ENCODE measurements at regions not wholly inside any gene's neighbourhood (a gene's known extent, or its start where the extent isn't known, plus 50 kb on each side); places are given as distances from the start of the nearest gene placed in this dataset.

DNA sequence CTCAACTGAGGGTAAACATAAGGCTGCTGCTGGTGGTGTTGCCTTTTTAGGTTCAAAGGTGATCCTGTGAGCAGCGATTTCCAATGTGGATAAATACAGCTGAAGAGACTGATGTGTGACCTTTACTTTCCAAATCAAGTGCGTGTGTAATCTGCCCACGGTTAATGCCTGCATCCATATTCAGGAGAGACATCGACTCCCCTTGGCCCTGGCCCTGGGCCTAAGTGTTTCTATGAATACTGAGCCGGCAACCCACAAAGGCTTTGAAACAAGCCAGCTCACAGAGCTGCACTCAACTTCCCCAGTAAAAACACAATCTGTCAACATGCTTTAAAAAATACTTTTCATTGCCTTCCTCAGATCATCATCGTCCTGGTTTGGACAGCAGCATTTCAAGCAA lies 1026.6 kb downstream of the TMEM182 start:
- in situ Hi-C loops (cut with HindIII; ENCODE audit: low pct_unique_long_range_greater_than_20kb, low sequenced_read_pairs): no loop called here
- DNase-seq (ENCODE audit: low read depth in 1 of 2, low spot score in 1 of 2): no peak

DNA sequence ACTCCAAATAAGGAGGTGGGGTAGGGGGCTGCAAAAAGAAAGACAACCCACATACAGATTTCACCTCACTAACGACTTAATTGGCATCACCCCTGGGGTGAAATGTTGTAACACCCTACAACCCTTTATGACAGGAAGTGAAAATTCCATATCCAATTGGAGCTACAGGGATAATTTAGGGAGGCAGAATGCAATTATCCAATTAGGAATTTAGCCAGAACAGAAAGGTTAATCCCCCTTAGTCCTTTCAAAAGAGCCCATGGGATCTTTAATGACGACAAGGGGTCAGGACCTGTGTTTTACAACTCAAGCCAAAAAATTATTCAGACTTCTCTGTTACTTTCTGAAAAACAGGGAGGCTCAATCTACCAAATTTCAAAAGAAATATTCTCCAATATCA lies 1027.1 kb downstream of the TMEM182 start:
- TF ChIP-seq JUND (IDR thresholded peaks at IDR 0.05; ENCODE audit: low read depth): no peak
- in situ Hi-C loops (cut with HindIII; ENCODE audit: low pct_unique_long_range_greater_than_20kb, low sequenced_read_pairs): no loop called here
- DNase-seq (ENCODE audit: low read depth in 1 of 2, low spot score in 1 of 2): no peak

More for the DNA sequence above, 1026.6 kb downstream of the TMEM182 start:
- no peak for TF ChIP-seq JUND (IDR thresholded peaks at IDR 0.05; ENCODE audit: low read depth)

DNA sequence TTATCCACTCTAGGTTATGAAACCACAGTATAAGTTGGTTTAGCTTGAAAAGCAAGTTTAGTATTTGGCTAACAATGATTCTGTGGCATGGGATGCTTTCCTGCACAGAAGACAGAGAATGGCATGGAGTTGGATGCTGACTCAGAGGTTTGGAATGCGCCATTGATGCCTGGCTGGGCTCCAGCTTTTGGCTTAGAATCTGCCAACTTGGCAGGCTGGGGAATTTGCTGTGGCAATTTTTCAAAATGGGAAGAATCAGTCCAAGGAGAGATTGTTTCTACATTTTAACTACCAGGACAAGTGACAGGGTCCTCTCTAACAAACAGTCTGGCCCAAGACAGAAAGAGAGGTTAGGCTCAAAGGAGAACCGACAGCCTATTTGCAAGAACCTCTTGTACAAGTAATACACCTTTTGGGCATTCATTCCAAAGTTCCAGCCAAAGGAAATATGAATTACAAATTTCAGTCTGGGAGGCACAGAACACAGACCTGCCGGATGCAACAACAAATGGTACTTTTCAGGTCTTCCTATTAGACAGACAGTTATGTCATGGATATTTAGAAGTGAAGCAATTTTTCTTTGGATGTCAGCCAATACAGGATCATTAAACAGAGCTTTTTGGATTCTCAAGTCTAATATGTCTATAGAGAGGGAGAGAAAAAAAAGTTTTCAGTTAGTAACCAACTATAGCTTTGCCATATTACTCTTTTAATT lies 1027.7 kb downstream of the TMEM182 start:
- peak in 1 of 2 experiments; percentile 79 for DNase-seq (ENCODE audit: low read depth in 1 of 2, low spot score in 1 of 2)
- peak; percentile 44; the same call in 1 of the 2 replicates for TF ChIP-seq JUND (IDR thresholded peaks at IDR 0.05; ENCODE audit: low read depth)

DNA sequence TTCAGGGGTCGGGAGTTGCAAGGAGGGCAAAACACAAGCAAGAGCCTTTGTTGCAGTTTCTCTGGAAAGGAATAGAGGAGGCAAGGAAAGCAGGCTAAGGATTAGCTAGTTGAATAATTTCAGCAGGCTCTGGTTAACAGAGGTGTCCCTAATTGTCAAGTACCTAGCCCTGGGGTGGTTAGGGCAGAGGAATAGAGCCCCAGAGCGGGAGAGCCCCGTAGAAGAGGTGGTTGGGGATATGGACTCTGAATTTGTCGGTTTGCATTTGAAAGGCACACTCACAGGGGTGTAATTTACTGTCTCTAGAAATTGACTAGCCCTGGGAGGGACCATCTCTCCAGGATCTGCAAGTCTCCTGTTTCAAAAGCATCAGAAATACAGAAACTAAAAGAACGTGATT lies 1030.2 kb downstream of the TMEM182 start:
- in situ Hi-C loops (cut with HindIII; ENCODE audit: low pct_unique_long_range_greater_than_20kb, low sequenced_read_pairs): no loop called here
- no peak for TF ChIP-seq JUND (IDR thresholded peaks at IDR 0.05; ENCODE audit: low read depth)
- no peak for DNase-seq (ENCODE audit: low read depth in 1 of 2, low spot score in 1 of 2)

More for the DNA sequence above, 1027.7 kb downstream of the TMEM182 start:
- in situ Hi-C loops (cut with HindIII; ENCODE audit: low pct_unique_long_range_greater_than_20kb, low sequenced_read_pairs): no loop called here

DNA sequence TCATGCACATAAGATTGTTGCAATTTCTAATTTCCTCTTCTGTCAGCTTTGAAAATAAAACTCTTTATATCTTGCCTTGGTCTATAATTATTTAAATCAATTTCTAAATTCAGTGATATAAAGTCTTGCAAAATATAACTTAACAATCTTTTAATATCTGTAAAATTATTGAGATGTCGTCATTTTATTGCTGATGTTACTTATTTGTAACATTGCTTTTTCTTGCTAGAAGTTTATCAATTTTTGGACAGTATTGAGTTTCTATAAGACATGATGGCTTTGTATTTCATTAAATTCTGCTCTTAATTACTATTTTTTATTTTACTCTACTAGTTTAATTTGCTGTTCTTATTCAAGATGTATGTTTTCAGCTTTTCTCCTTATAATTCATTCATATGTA lies 1036.5 kb downstream of the TMEM182 start:
- DNase-seq (ENCODE audit: low read depth in 1 of 2, low spot score in 1 of 2): no peak
- in situ Hi-C loops (cut with HindIII; ENCODE audit: low pct_unique_long_range_greater_than_20kb, low sequenced_read_pairs): no loop called here
- TF ChIP-seq JUND (IDR thresholded peaks at IDR 0.05; ENCODE audit: low read depth): no peak

DNA sequence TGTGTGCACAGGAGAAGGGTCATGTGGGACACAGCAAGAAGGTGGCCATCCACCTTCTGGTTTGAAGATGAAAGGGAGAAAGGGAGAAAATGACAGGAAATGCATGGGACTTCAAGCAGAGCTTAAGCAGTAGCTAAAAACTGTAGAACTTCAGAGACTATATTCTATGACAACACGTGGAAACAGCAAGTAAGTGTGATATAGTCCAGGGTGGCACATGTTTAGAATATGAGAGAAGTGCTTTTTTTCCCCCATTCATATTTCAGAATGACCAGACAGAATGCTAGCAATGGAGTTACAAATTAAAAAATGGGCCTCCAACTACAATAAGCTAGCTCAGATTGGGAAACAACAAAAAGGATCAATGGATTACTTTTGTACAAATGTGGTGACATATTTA lies 1042.2 kb downstream of the TMEM182 start:
- in situ Hi-C loops (cut with HindIII; ENCODE audit: low pct_unique_long_range_greater_than_20kb, low sequenced_read_pairs): no loop called here
- no peak for TF ChIP-seq JUND (IDR thresholded peaks at IDR 0.05; ENCODE audit: low read depth)
- DNase-seq (ENCODE audit: low read depth in 1 of 2, low spot score in 1 of 2): no peak

DNA sequence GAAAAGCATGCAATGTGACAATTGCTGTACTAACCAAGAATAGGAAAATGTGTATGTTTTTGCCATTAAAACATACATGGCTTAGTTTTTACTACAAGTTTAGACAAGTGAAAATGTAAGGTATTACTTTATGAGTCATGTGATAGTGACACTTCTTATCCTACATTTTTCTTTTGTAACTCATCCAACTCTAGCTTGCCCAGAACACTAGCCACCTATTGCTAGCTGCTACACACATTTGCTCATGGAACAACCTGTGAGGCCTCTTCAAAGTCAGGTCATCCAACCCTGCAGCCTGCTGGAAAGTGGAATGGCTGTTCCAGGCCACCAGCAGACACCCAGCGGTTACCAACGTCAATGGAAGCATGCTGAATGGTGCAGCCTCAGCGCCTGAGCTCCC lies 1043.9 kb downstream of the TMEM182 start:
- TF ChIP-seq JUND (IDR thresholded peaks at IDR 0.05; ENCODE audit: low read depth): no peak
- in situ Hi-C loops (cut with HindIII; ENCODE audit: low pct_unique_long_range_greater_than_20kb, low sequenced_read_pairs): no loop called here
- DNase-seq (ENCODE audit: low read depth in 1 of 2, low spot score in 1 of 2): no peak

DNA sequence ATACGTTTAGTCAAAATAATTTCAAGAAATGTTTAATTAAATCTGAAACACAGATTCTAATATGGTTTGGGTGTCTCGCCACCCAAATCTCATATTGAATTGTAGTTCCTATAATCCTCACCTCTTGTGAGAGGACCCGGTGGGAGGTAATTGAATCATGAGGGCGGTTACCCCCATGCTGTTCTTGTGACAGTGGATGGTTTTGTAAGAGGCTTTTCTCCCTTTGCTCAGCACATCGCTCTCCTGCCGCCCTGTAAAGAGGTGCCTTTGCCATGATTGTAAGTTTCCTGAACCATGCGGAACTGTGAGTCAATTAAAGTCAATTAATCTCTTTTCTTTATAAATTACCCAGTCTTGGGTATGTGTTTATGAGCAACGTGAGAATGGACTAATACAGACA lies 1045.1 kb upstream of the POU3F3 start:
- no peak for TF ChIP-seq JUND (IDR thresholded peaks at IDR 0.05; ENCODE audit: low read depth)
- in situ Hi-C loops (cut with HindIII; ENCODE audit: low pct_unique_long_range_greater_than_20kb, low sequenced_read_pairs): no loop called here
- no peak for DNase-seq (ENCODE audit: low read depth in 1 of 2, low spot score in 1 of 2)

DNA sequence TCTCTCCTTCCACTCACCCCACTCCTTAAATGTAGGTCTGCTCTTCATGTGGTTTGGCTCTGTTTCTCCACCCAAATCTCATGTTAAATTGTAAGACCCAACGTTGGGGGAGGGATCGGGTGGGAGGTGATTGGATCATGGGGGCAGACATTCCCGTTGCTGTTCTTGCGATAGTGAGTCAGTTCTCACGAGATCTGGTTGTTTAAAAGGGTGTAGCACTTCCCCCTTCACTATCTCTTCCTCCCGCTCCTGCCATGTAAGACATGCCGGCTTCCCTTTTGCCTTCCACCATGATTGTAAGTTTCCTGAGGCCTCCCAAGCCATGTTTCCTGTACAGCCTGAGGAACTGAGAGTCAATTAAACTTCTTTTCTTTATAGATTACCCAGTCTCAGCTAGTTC lies 1044.5 kb upstream of the POU3F3 start:
- in situ Hi-C loops (cut with HindIII; ENCODE audit: low pct_unique_long_range_greater_than_20kb, low sequenced_read_pairs): no loop called here
- DNase-seq (ENCODE audit: low read depth in 1 of 2, low spot score in 1 of 2): no peak
- TF ChIP-seq JUND (IDR thresholded peaks at IDR 0.05; ENCODE audit: low read depth): no peak

DNA sequence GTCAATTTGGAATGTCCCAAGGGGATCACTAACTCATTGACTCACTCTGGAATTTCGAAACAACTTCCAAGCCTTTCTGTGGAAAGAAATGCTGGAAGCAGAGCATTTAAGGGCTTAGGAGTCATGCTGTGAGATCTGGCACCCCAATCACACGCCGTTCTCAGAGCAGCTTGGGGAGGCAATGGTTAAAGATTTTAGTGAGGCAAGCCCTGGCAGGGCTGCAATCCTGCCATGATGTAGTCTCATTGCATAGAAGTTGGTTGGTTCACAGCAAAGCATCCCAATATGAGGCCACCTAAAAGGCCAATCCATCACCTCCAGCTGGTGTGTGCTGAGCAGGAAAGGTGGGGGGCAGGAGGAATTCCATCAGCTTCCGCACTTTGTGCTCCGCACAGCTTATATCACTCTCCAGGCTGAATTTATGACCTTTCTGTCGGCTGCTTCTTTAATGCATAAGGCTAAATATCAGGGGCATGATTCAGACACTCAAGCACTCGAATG lies 1043.9 kb upstream of the POU3F3 start:
- in situ Hi-C loops (cut with HindIII; ENCODE audit: low pct_unique_long_range_greater_than_20kb, low sequenced_read_pairs): no loop called here
- TF ChIP-seq JUND (IDR thresholded peaks at IDR 0.05; ENCODE audit: low read depth): no peak
- DNase-seq (ENCODE audit: low read depth in 1 of 2, low spot score in 1 of 2): no peak

DNA sequence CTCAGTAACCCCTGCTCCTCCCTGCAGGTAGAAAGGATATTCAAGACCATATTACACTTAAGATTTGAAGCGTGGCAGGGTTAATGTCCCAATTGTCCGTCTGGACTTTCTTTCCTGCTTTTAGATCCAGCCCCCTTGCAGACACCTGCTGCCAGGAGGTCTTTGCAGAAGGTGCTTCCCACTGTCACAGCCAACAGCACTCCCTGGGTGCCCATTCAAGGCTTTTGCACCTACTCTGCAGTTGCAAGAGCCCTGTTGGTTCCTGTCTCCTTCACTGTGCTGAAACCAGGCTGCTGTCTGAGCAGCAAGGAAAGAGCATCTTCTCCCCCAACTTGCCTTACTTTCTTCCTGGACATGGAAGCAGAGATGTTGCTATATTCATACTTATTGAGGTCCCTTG lies 1043.0 kb upstream of the POU3F3 start:
- TF ChIP-seq JUND (IDR thresholded peaks at IDR 0.05; ENCODE audit: low read depth): no peak
- no peak for DNase-seq (ENCODE audit: low read depth in 1 of 2, low spot score in 1 of 2)
- in situ Hi-C loops (cut with HindIII; ENCODE audit: low pct_unique_long_range_greater_than_20kb, low sequenced_read_pairs): no loop called here

DNA sequence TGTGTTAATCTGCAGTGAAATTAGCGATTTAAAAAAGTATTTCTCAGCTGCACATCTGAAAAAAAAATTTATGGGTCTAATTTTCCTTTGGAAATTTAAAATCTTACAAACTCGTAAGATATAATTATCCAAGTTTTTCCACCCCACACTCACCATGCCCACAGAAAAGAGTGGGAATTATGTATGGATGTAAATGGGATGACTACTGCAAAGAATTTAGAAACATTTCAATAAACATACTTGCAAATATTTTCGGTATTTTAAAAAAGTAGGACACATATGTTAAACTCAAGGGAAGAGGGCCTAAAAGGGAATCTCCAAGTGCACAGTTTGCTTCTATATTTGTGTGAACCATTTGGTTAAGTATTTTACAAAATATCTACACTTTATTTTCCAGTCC lies 1039.9 kb upstream of the POU3F3 start:
- no peak for TF ChIP-seq JUND (IDR thresholded peaks at IDR 0.05; ENCODE audit: low read depth)
- in situ Hi-C loops (cut with HindIII; ENCODE audit: low pct_unique_long_range_greater_than_20kb, low sequenced_read_pairs): no loop called here
- no peak for DNase-seq (ENCODE audit: low read depth in 1 of 2, low spot score in 1 of 2)

DNA sequence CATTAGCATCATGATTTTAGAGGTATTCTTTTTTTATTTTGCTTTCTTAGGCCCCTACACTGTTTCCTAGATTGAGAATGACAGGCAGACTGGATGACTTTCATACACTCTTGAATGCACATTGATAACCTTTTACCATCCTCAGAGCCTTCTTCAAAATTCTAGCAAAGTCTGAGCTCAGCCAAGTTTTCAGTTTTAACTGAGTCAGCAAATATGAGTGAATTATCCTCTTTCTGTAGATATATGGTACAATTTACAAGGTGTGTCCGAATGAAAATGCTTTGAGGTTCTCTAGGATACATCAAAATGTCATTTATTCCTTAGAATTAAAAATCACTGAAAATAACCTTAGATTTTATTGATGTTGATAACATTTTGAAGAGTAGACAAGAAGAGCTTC lies 1038.2 kb upstream of the POU3F3 start:
- DNase-seq (ENCODE audit: low read depth in 1 of 2, low spot score in 1 of 2): no peak

DNA sequence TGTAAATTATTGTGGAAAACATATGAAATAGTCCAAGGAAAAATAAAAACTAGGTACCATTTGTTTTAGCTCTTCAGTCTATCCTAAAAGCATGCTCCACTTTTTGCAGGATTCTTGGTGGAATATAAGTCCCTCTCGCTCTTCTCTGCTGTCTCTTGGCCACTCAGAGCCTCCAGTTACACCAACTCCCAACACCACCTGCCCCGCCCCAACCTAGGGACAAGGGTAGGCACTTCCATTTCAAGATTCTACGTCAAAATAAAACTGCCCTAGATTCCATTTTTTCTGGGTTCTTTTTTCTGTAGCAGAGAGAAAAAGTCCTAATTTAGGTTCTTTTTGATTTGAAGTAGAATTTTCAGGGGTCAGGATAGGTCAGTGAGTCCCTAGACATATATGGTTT lies 1036.2 kb upstream of the POU3F3 start:
- no peak for DNase-seq (ENCODE audit: low read depth in 1 of 2, low spot score in 1 of 2)
- no peak for TF ChIP-seq JUND (IDR thresholded peaks at IDR 0.05; ENCODE audit: low read depth)
- in situ Hi-C loops (cut with HindIII; ENCODE audit: low pct_unique_long_range_greater_than_20kb, low sequenced_read_pairs): no loop called here

More for the DNA sequence above, 1038.2 kb upstream of the POU3F3 start:
- in situ Hi-C loops (cut with HindIII; ENCODE audit: low pct_unique_long_range_greater_than_20kb, low sequenced_read_pairs): no loop called here
- no peak for TF ChIP-seq JUND (IDR thresholded peaks at IDR 0.05; ENCODE audit: low read depth)
